WTC11 (cell line): ENCODE measurements at regions not wholly inside any gene's neighbourhood (a gene's known extent, or its start where the extent isn't known, plus 50 kb on each side); places are given as distances from the start of the nearest gene placed in this dataset.

Experiments used
- ATAC-seq: fragments of 200-7000 bp; cut with Tn5 transposase; 2 replicates; pipeline ENCODE4 v1.10.0; 2021; ENCODE audit warnings: mild to moderate bottlenecking, moderate library complexity
- CTCF ChIA-PET: fragments of 300-600 bp; sonication (Branson Sonifier 250); formaldehyde crosslinking; loops from one replicate; lab custom pipeline; 2021; ENCODE audit warnings: antibody characterized with exemption; lab: Charles Lee
- POLR2A ChIA-PET: fragments of 350-600 bp; sonication (Branson Sonifier 250); formaldehyde crosslinking; loops from one replicate; lab custom pipeline; 2021; ENCODE audit warnings: antibody characterized with exemption; lab: Charles Lee
- DNase-seq: peaks from one replicate; pipeline ENCODE4 v3.0.0; 2021; ENCODE audit warnings: low spot score
- H3K27ac Mint-ChIP-seq: 2 replicates; pipeline ENCODE4 v1.8.0; 2021; ENCODE audit warnings: mixed read lengths
- H3K27me3 Mint-ChIP-seq: 2 replicates; pipeline ENCODE4 v1.8.0; 2021; ENCODE audit warnings: low read depth, mild to moderate bottlenecking, moderate library complexity, mixed read lengths
- H3K36me3 Mint-ChIP-seq: 2 replicates; pipeline ENCODE4 v1.8.0; 2021; ENCODE audit warnings: mixed read lengths
- H3K4me1 Mint-ChIP-seq: 2 replicates; pipeline ENCODE4 v1.8.0; 2022; ENCODE audit warnings: mixed read lengths
- H3K4me3 Mint-ChIP-seq: 2 replicates; pipeline ENCODE4 v1.8.0; 2021; ENCODE audit warnings: mild to moderate bottlenecking, moderate library complexity, mixed read lengths
- H3K9me3 Mint-ChIP-seq: 2 replicates; pipeline ENCODE4 v1.8.0; 2021; ENCODE audit warnings: mixed read lengths
- CREB1 ChIP-seq: sonication (generic); formaldehyde crosslinking; IDR thresholded peaks from 2 replicates; pipeline ENCODE4 v1.8.0; 2023; ENCODE audit warnings: mild to moderate bottlenecking, missing genetic modification reagents
- CTCF ChIP-seq: fragments of 200-600 bp; IDR thresholded peaks from 2 replicates; pipeline ENCODE4 v1.8.0; 2022; ENCODE audit warnings: antibody characterized with exemption
- ERG ChIP-seq: fragments of 250-450 bp; sonication (Bioruptor Pico); IDR thresholded peaks from 2 replicates; pipeline ENCODE4 v1.8.0; 2021; ENCODE audit warnings: mild to moderate bottlenecking
- ESRRA ChIP-seq: sonication (generic); formaldehyde crosslinking; IDR thresholded peaks from 2 replicates; pipeline ENCODE4 v1.8.1; 2022; ENCODE audit warnings: mild to moderate bottlenecking, missing genetic modification reagents, borderline replicate concordance
- NR2C2 ChIP-seq: sonication (generic); formaldehyde crosslinking; IDR thresholded peaks from 2 replicates; pipeline ENCODE4 v1.8.0; 2022; ENCODE audit warnings: mild to moderate bottlenecking, missing genetic modification reagents
- NR3C1 ChIP-seq: sonication (generic); formaldehyde crosslinking; conservative IDR thresholded peaks from 2 replicates; pipeline ENCODE4 v1.8.1; 2023; ENCODE audit warnings: low read depth, mild to moderate bottlenecking, missing genetic modification reagents
- OVOL2 ChIP-seq: fragments of 250-450 bp; sonication (Bioruptor Pico); IDR thresholded peaks from 2 replicates; pipeline ENCODE4 v1.9.0; 2021; ENCODE audit warnings: mild to moderate bottlenecking, borderline replicate concordance
- PREB ChIP-seq: sonication (generic); formaldehyde crosslinking; IDR thresholded peaks from 2 replicates; pipeline ENCODE4 v1.8.1; 2022; ENCODE audit warnings: mild to moderate bottlenecking, missing genetic modification reagents, moderate library complexity, borderline replicate concordance
- RORB ChIP-seq: fragments of 250-450 bp; sonication (Bioruptor Pico); IDR thresholded peaks from 2 replicates; pipeline ENCODE4 v1.9.0; 2021; ENCODE audit warnings: mild to moderate bottlenecking
- SMAD3 ChIP-seq: sonication (generic); formaldehyde crosslinking; IDR thresholded peaks from 2 replicates; pipeline ENCODE4 v1.8.0; 2022; ENCODE audit warnings: missing genetic modification reagents, mild to moderate bottlenecking, borderline replicate concordance
- ZBTB21 ChIP-seq: sonication (generic); formaldehyde crosslinking; IDR thresholded peaks from 2 replicates; pipeline ENCODE4 v1.8.1; 2023; ENCODE audit warnings: mild to moderate bottlenecking, missing genetic modification reagents, borderline replicate concordance
- ZNF317 ChIP-seq: sonication (generic); formaldehyde crosslinking; IDR thresholded peaks from 2 replicates; pipeline ENCODE4 v1.8.1; 2023; ENCODE audit warnings: low read depth, mild to moderate bottlenecking, moderate library complexity, missing genetic modification reagents, borderline replicate concordance
- ZNF423 ChIP-seq: fragments of 250-450 bp; sonication (Bioruptor Pico); IDR thresholded peaks from 2 replicates; pipeline ENCODE4 v2.1.2; 2022; ENCODE audit warnings: mild to moderate bottlenecking, moderate library complexity
- ZSCAN18 ChIP-seq: fragments of 250-450 bp; sonication (Bioruptor Pico); IDR thresholded peaks from 2 replicates; pipeline ENCODE4 v2.1.2; 2022; ENCODE audit warnings: mild to moderate bottlenecking, moderate library complexity
- TF ChIP-seq, protein P1 (sequence below): sonication (generic); formaldehyde crosslinking; conservative IDR thresholded peaks from 2 replicates; pipeline ENCODE4 v1.8.1; 2022; ENCODE audit warnings: mild to moderate bottlenecking, missing genetic modification reagents
- TF ChIP-seq, protein P2 (sequence below): sonication (generic); formaldehyde crosslinking; IDR thresholded peaks from 2 replicates; pipeline ENCODE4 v1.8.1; 2023; ENCODE audit warnings: mild to moderate bottlenecking, missing genetic modification reagents, borderline replicate concordance
- TF ChIP-seq, protein P3 (sequence below): sonication (generic); formaldehyde crosslinking; IDR thresholded peaks from 2 replicates; pipeline ENCODE4 v1.8.1; 2022; ENCODE audit warnings: missing genetic modification reagents, borderline replicate concordance
- TF ChIP-seq, protein P4 (sequence below): sonication (generic); formaldehyde crosslinking; IDR thresholded peaks from 2 replicates; pipeline ENCODE4 v1.8.1; 2022; ENCODE audit warnings: low read depth, missing genetic modification reagents, borderline replicate concordance

DNA sequence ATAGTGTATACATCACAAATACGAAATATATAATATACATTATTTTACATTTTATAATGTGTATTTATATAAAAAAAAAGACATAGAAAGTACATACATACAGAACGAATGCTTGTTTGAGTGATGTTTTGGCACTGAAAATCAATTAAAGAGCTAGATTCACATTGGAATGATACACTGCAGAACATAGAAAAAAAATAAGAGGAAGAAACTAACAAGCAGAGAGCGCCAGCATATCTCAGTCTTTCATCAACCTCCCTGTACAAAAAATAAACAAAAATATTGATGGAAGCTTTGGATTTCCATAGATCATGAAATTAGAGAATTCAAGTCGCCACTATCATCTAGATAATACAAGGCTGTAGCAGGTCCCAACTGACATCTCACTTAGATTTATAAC, 420.6 kb downstream of the CENPC start:
- CTCF ChIA-PET: no interaction called here
- TF ChIP-seq ZNF423 (no peak), ESRRA (CRISPR knock-in tag) (no peak), ERG (CRISPR knock-in tag) (no peak), ZSCAN18 (CRISPR knock-in tag) (no peak), ZBTB21 (CRISPR knock-in tag) (no peak)
- DNase-seq (no peak), ATAC-seq (no peak)
- Mint-ChIP-seq H3K4me1 (0 out of 2 replicates have a peak, but pooled peaks cover 2% of the 10 kb centered on the region), H3K36me3 (no peaks in the 10 kb centered on the region), H3K9me3 (no peaks in the 10 kb centered on the region), H3K4me3 (no peak overlapping the region), H3K27ac (no peak overlapping the region), H3K27me3 (no peaks in the 10 kb centered on the region)
- POLR2A ChIA-PET: no interaction called here

GRCh38 chr4:67122029-67122428, 423.3 kb downstream of the CENPC start:
- TF ChIP-seq SMAD3: no peak
- TF ChIP-seq, protein P1, sequence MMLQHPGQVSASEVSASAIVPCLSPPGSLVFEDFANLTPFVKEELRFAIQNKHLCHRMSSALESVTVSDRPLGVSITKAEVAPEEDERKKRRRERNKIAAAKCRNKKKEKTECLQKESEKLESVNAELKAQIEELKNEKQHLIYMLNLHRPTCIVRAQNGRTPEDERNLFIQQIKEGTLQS: no peak
- peak; percentile 41 for TF ChIP-seq CTCF
- TF ChIP-seq ZBTB21 (CRISPR knock-in tag): no peak
- Mint-ChIP-seq H3K27me3 (no peaks in the 10 kb centered on the region), H3K4me1 (0 out of 2 replicates have a peak, but pooled peaks cover 2% of the 10 kb centered on the region), H3K27ac (no peak overlapping the region), H3K4me3 (no peak overlapping the region), H3K9me3 (peaks cover 11% of the 10 kb centered on the region), H3K36me3 (no peaks in the 10 kb centered on the region)
- DNase-seq (no peak), ATAC-seq (peak; percentile 89)
- ChIA-PET CTCF (interaction anchor here (0.7 to 1.3 kb wide), 3 partner anchors 13 to 76 kb away, joined by 4 to 11 read pairs (median 4); no protein-coding TSS in a partner anchor), POLR2A (no interaction called here)

DNA sequence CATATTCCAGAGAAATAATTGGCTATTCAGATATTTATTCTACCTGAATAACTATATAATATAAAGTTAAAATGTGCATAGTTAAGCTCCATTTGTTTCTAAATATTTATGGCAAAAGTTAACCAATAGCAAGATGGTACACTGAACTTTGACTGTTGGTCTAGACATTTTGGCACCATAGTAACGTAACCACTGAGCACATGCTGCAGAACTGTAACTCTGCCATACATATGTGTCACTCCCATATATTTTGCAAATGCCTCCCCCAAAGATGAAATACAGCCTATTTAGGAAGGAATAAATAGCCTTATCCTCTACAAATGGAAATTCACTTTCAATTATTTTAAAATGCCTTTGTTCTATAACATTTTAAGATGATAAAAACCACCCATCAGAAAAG, 424.9 kb downstream of the CENPC start:
- no peak for ATAC-seq
- POLR2A ChIA-PET: no interaction called here
- Mint-ChIP-seq H3K27me3 (no peaks in the 10 kb centered on the region), H3K36me3 (no peaks in the 10 kb centered on the region), H3K9me3 (peaks cover 11% of the 10 kb centered on the region), H3K4me1 (0 out of 2 replicates have a peak, but pooled peaks cover 2% of the 10 kb centered on the region), H3K27ac (no peak overlapping the region), H3K4me3 (no peak overlapping the region)
- CTCF ChIA-PET: interaction anchor here (1.4 kb wide), 1 partner anchor 207 kb away, joined by 3 read pairs; no protein-coding TSS in a partner anchor
- DNase-seq: no peak
- TF ChIP-seq ZNF317 (CRISPR knock-in tag): no peak
- no peak for TF ChIP-seq NR3C1
- TF ChIP-seq PREB: no peak
- TF ChIP-seq, protein P2, sequence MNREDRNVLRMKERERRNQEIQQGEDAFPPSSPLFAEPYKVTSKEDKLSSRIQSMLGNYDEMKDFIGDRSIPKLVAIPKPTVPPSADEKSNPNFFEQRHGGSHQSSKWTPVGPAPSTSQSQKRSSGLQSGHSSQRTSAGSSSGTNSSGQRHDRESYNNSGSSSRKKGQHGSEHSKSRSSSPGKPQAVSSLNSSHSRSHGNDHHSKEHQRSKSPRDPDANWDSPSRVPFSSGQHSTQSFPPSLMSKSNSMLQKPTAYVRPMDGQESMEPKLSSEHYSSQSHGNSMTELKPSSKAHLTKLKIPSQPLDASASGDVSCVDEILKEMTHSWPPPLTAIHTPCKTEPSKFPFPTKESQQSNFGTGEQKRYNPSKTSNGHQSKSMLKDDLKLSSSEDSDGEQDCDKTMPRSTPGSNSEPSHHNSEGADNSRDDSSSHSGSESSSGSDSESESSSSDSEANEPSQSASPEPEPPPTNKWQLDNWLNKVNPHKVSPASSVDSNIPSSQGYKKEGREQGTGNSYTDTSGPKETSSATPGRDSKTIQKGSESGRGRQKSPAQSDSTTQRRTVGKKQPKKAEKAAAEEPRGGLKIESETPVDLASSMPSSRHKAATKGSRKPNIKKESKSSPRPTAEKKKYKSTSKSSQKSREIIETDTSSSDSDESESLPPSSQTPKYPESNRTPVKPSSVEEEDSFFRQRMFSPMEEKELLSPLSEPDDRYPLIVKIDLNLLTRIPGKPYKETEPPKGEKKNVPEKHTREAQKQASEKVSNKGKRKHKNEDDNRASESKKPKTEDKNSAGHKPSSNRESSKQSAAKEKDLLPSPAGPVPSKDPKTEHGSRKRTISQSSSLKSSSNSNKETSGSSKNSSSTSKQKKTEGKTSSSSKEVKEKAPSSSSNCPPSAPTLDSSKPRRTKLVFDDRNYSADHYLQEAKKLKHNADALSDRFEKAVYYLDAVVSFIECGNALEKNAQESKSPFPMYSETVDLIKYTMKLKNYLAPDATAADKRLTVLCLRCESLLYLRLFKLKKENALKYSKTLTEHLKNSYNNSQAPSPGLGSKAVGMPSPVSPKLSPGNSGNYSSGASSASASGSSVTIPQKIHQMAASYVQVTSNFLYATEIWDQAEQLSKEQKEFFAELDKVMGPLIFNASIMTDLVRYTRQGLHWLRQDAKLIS (CRISPR knock-in tag): no peak
- TF ChIP-seq, protein P3, sequence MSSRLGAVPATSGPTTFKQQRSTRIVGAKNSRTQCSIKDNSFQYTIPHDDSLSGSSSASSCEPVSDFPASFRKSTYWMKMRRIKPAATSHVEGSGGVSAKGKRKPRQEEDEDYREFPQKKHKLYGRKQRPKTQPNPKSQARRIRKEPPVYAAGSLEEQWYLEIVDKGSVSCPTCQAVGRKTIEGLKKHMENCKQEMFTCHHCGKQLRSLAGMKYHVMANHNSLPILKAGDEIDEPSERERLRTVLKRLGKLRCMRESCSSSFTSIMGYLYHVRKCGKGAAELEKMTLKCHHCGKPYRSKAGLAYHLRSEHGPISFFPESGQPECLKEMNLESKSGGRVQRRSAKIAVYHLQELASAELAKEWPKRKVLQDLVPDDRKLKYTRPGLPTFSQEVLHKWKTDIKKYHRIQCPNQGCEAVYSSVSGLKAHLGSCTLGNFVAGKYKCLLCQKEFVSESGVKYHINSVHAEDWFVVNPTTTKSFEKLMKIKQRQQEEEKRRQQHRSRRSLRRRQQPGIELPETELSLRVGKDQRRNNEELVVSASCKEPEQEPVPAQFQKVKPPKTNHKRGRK (CRISPR knock-in tag): no peak
- TF ChIP-seq, protein P4, sequence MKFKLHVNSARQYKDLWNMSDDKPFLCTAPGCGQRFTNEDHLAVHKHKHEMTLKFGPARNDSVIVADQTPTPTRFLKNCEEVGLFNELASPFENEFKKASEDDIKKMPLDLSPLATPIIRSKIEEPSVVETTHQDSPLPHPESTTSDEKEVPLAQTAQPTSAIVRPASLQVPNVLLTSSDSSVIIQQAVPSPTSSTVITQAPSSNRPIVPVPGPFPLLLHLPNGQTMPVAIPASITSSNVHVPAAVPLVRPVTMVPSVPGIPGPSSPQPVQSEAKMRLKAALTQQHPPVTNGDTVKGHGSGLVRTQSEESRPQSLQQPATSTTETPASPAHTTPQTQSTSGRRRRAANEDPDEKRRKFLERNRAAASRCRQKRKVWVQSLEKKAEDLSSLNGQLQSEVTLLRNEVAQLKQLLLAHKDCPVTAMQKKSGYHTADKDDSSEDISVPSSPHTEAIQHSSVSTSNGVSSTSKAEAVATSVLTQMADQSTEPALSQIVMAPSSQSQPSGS (CRISPR knock-in tag): no peak
- no peak for TF ChIP-seq NR2C2 (CRISPR knock-in tag)
- no peak for TF ChIP-seq OVOL2 (CRISPR knock-in tag)
- no peak for TF ChIP-seq CREB1 (CRISPR knock-in tag)
- no peak for TF ChIP-seq RORB (CRISPR knock-in tag)
